Esophagus squamous epithelium (tissue), 5 donors: ENCODE measurements at regions not wholly inside any gene's neighbourhood (a gene's known extent, or its start where the extent isn't known, plus 50 kb on each side); places are given as distances from the start of the nearest gene placed in this dataset.

ENCODE experiments used
- DNase-seq: peaks from one replicate; lab custom pipeline; 2025; lab: John Stamatoyannopoulos, UW
- H3K27ac ChIP-seq, 4 donors: fragments of 200-600 bp; sonication (generic); one replicate each; pipeline ENCODE4 v1.5.1; 2016 to 2019; ENCODE audit warnings: mild to moderate bottlenecking in 1 of 4
- H3K27me3 ChIP-seq, 4 donors: fragments of 200-600 bp; sonication (generic); 1 replicate in 3 of 4; 2 replicates in 1 of 4; pipeline versions ENCODE4 v1.5.1 to v1.6.0; 2017 to 2021; ENCODE audit warnings: antibody characterized with exemption in 1 of 4
- H3K36me3 ChIP-seq, 3 donors: fragments of 200-600 bp; sonication (generic); one replicate each; pipeline ENCODE4 v1.5.1; 2016 to 2019
- H3K4me1 ChIP-seq, 3 donors: fragments of 200-600 bp; sonication (generic); one replicate each; pipeline ENCODE4 v1.5.1; 2017 to 2019
- H3K4me3 ChIP-seq, 4 donors: fragments of 200-600 bp; sonication (generic); 1 replicate in 3 of 4; 2 replicates in 1 of 4; pipeline ENCODE4 v1.5.1; 2016 to 2019; ENCODE audit warnings: mild to moderate bottlenecking in 2 of 4, moderate library complexity in 1 of 4
- H3K9me3 ChIP-seq, 3 donors: fragments of 200-600 bp; sonication (generic); one replicate each; pipeline ENCODE4 v1.5.1; 2016 to 2019
- CTCF ChIP-seq, 6 experiments: fragments of 450-650 bp in 4 of 6; fragments of 200-600 bp in 2 of 6; sonication (generic) in 2 of 6; IDR thresholded peaks; one replicate each; pipeline ENCODE4 v1.5.1; 2016 to 2019; ENCODE audit warnings: antibody characterized with exemption in 6 of 6, mild to moderate bottlenecking in 4 of 6, moderate library complexity in 4 of 6
- POLR2A ChIP-seq, 4 donors: fragments of 450-650 bp; IDR thresholded peaks; one replicate each; pipeline ENCODE4 v1.6.1; 2017; ENCODE audit warnings: antibody characterized with exemption in 4 of 4, mild to moderate bottlenecking in 4 of 4, moderate library complexity in 3 of 4
- WGBS, 2 donors: methylation state at CpG; one replicate each; pipeline ENCODE4 v1.1.5; 2018; 5-methylcytosine and 5-hydroxymethylcytosine counted together
- intact Hi-C: fragments of 100-400 bp; cut with DNase I; formaldehyde crosslinking; loops from one replicate; pipeline ENCODE4 v1.15.0; 2022
- donor health status: DM: yes; HTN: yes; CAD: no.

- 9 to 43% methylated on average over 4 to 10 of the region's 16 CpGs for WGBS, 2 donors
- peaks cover 18 to 51% (median 37%) of the 10 kb centered on the region in 3 donors for H3K4me1 ChIP-seq
Observed at GRCh38 chr3:194277104-194277785, 73.9 kb downstream of the CPN2 start.

GRCh38 chr3:194277786-194278130 is 73.4 kb downstream of the CPN2 start:
- Histone ChIP-seq H3K9me3 (no peaks in the 10 kb centered on the region), H3K4me3 (no peak overlapping the region), H3K27ac (peak overlapping the region; percentile 37 to 88 (median 74)), H3K36me3 (no peaks in the 10 kb centered on the region), H3K4me1 (peaks cover 18 to 51% (median 37%) of the 10 kb centered on the region in 3 donors), H3K27me3 (peaks cover 0 to 5% (median 0%) of the 10 kb centered on the region in 4 donors)
- DNase-seq: no peak
- WGBS, 2 donors: 12 to 20% methylated on average over 3 to 6 of the region's 6 CpGs
- intact Hi-C loops: no loop called here
- no peak for TF ChIP-seq CTCF (IDR thresholded peaks at IDR 0.05)
- TF ChIP-seq POLR2A (IDR thresholded peaks at IDR 0.05): no peak

More at GRCh38 chr3:194277104-194277785, 73.9 kb downstream of the CPN2 start:
- TF ChIP-seq CTCF (IDR thresholded peaks at IDR 0.05) (no peak), POLR2A (IDR thresholded peaks at IDR 0.05) (no peak)
- Histone ChIP-seq H3K36me3 (no peaks in the 10 kb centered on the region), H3K27ac (peak overlapping the region; percentile 37 to 88 (median 74)), H3K4me3 (no peak overlapping the region), H3K27me3 (peaks cover 0 to under 1% (median 0%) of the 10 kb centered on the region in 4 donors), H3K9me3 (no peaks in the 10 kb centered on the region)
- intact Hi-C loops: no loop called here
- DNase-seq: no peak

- peaks cover 18 to 51% (median 37%) of the 10 kb centered on the region in 3 donors for H3K4me1 ChIP-seq
Observed at GRCh38 chr3:194278186-194278845, 72.8 kb downstream of the CPN2 start.

GRCh38 chr3:194279101-194279500 is 72.0 kb downstream of the CPN2 start:
- peaks cover 0 to 7% (median 0%) of the 10 kb centered on the region in 4 donors for H3K27me3 ChIP-seq
- TF ChIP-seq POLR2A (IDR thresholded peaks at IDR 0.05) (no peak), CTCF (IDR thresholded peaks at IDR 0.05) (no peak)
- H3K27ac ChIP-seq: no peak overlapping the region
- no peaks in the 10 kb centered on the region for H3K9me3 ChIP-seq
- H3K4me1 ChIP-seq: peaks cover 18 to 51% (median 37%) of the 10 kb centered on the region in 3 donors
- WGBS, 2 donors: 93 to 95% methylated on average over 8 to 9 of the region's 9 CpGs
- no peak for DNase-seq
- intact Hi-C loops: no loop called here
- no peak overlapping the region for H3K4me3 ChIP-seq
- H3K36me3 ChIP-seq: no peaks in the 10 kb centered on the region

More at GRCh38 chr3:194278186-194278845, 72.8 kb downstream of the CPN2 start:
- intact Hi-C loops: no loop called here
- H3K27ac ChIP-seq: peak overlapping the region in 3 of 4 donors; percentile 40 to 78 (median 71)
- no peak overlapping the region for H3K4me3 ChIP-seq
- DNase-seq: no peak
- H3K27me3 ChIP-seq: peaks cover 0 to 7% (median 0%) of the 10 kb centered on the region in 4 donors
- no peak for TF ChIP-seq CTCF (IDR thresholded peaks at IDR 0.05)
- no peak for TF ChIP-seq POLR2A (IDR thresholded peaks at IDR 0.05)
- no peaks in the 10 kb centered on the region for H3K36me3 ChIP-seq
- no peaks in the 10 kb centered on the region for H3K9me3 ChIP-seq
- 63 to 73% methylated on average over 8 to 9 of the region's 9 CpGs for WGBS, 2 donors
